PC-9 (cell line): ENCODE measurements at regions not wholly inside any gene's neighbourhood (a gene's known extent, or its start where the extent isn't known, plus 50 kb on each side); places are given as distances from the start of the nearest gene placed in this dataset.

ENCODE experiments used
- BruUV-seq: library from RNA; stranded (reverse); fragments of 400-500 nt; replicated peaks from 2 replicates; lab custom pipeline; 2021; lab: Mats Ljungman, UMichigan
- CTCF ChIA-PET: fragments of 300-600 bp; sonication (Branson Sonifier 250); formaldehyde crosslinking; loops from one replicate; lab custom pipeline; 2022; ENCODE audit warnings: antibody characterized with exemption; lab: Charles Lee
- POLR2A ChIA-PET: fragments of 300-600 bp; sonication (Branson Sonifier 250); formaldehyde crosslinking; loops from one replicate; lab custom pipeline; 2022; ENCODE audit warnings: antibody characterized with exemption; ENCODE audit not compliant: unreplicated experiment; lab: Charles Lee
- DNase-seq, 2 experiments: peaks; one replicate each; pipeline versions ENCODE4 v3.0.0 to v3.0.0-alpha.2; 2015 to 2022; ENCODE audit warnings: mixed read lengths in 1 of 2
- H2AFZ ChIP-seq: fragments of 200-600 bp; sonication (generic); 2 replicates; pipeline ENCODE4 v1.8.1; 2017; ENCODE audit warnings: antibody characterized with exemption
- H3F3A ChIP-seq: fragments of 200-600 bp; sonication (generic); 2 replicates; pipeline ENCODE4 v1.8.1; 2017; ENCODE audit warnings: antibody characterized with exemption, mild to moderate bottlenecking, low read depth; ENCODE audit not compliant: insufficient read depth
- H3K27ac ChIP-seq: fragments of 200-600 bp; sonication (generic); 2 replicates; pipeline ENCODE4 v1.6.1; 2016; ENCODE audit warnings: mixed run types
- H3K27me3 ChIP-seq: fragments of 200-600 bp; sonication (generic); 2 replicates; pipeline ENCODE4 v1.6.1; 2016; ENCODE audit warnings: low read depth, mixed run types; ENCODE audit not compliant: insufficient read depth
- H3K36me3 ChIP-seq: fragments of 200-600 bp; sonication (generic); 2 replicates; pipeline ENCODE4 v1.6.1; 2016; ENCODE audit warnings: low read depth, mixed run types
- H3K4me1 ChIP-seq: fragments of 200-600 bp; sonication (generic); replicated peaks from 2 replicates; pipeline ENCODE4 v1.6.1; 2016; ENCODE audit warnings: mixed run types; ENCODE audit not compliant: insufficient read depth
- H3K4me2 ChIP-seq: fragments of 200-600 bp; sonication (generic); 2 replicates; pipeline ENCODE4 v1.6.1; 2017; ENCODE audit warnings: mixed run types
- H3K4me3 ChIP-seq: fragments of 200-600 bp; sonication (generic); 2 replicates; pipeline ENCODE4 v1.6.1; 2016; ENCODE audit warnings: mixed run types
- H3K79me2 ChIP-seq: fragments of 200-600 bp; sonication (generic); 2 replicates; pipeline ENCODE4 v1.6.1; 2017; ENCODE audit warnings: low read depth, mixed run types
- H3K9me2 ChIP-seq: fragments of 200-600 bp; sonication (generic); 2 replicates; pipeline ENCODE4 v1.8.1; 2017; ENCODE audit warnings: mild to moderate bottlenecking; ENCODE audit not compliant: insufficient read depth
- H3K9me3 ChIP-seq: fragments of 200-600 bp; sonication (generic); 2 replicates; pipeline ENCODE4 v1.8.1; 2016; ENCODE audit warnings: low read depth; ENCODE audit not compliant: insufficient read depth
- H4K20me1 ChIP-seq: fragments of 200-600 bp; sonication (generic); 2 replicates; pipeline ENCODE4 v1.8.1; 2017; ENCODE audit not compliant: insufficient read depth
- EZH2 ChIP-seq: fragments of 200-600 bp; sonication (generic); IDR thresholded peaks from 2 replicates; pipeline ENCODE4 v1.8.0; 2017; ENCODE audit warnings: antibody characterized with exemption, low read depth
- intact Hi-C: fragments of 100-400 bp; cut with micrococcal nuclease; formaldehyde crosslinking; loops from one replicate; pipeline ENCODE4 v1.10.0; 2022; ENCODE audit not compliant: unreplicated experiment
- TF ChIP-seq, protein P1 (sequence below): fragments of 200-600 bp; sonication (generic); conservative IDR thresholded peaks from 2 replicates; pipeline ENCODE4 v1.6.1; 2017; ENCODE audit warnings: mixed run types, antibody characterized with exemption, mild to moderate bottlenecking, moderate library complexity

DNA sequence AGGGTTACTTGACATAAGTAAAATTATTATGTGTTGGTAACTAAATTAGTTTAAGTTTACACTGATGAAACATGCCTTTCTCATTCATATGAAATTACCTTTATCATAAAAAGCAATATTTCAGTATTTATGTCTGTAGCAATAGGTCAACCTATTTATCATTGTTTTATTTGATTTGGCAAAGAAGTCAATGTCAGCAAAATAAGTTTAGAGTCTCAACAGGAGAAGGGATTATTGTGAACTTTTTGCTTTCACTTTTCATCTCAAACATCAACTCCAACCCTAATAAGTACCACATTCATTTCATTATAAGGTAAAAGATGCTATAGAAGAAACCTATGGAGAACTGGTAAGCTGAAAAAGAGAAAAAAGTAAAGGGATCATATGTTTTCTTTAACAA, 1015.4 kb upstream of the ADGRL4 start:
- Histone ChIP-seq H4K20me1 (no peaks in the 10 kb centered on the region), H2AFZ (no peak overlapping the region), H3K27me3 (no peaks in the 10 kb centered on the region), H3K36me3 (no peaks in the 10 kb centered on the region), H3K4me1 (no peaks in the 10 kb centered on the region), H3K4me2 (no peak overlapping the region), H3F3A (no peaks in the 10 kb centered on the region), H3K9me2 (no peaks in the 10 kb centered on the region), H3K9me3 (no peaks in the 10 kb centered on the region), H3K4me3 (no peak overlapping the region), H3K79me2 (no peaks in the 10 kb centered on the region), H3K27ac (no peak overlapping the region)
- DNase-seq: no peak
- intact Hi-C loops: no loop called here
- BruUV-seq: no TSS peak
- TF ChIP-seq, protein P1, sequence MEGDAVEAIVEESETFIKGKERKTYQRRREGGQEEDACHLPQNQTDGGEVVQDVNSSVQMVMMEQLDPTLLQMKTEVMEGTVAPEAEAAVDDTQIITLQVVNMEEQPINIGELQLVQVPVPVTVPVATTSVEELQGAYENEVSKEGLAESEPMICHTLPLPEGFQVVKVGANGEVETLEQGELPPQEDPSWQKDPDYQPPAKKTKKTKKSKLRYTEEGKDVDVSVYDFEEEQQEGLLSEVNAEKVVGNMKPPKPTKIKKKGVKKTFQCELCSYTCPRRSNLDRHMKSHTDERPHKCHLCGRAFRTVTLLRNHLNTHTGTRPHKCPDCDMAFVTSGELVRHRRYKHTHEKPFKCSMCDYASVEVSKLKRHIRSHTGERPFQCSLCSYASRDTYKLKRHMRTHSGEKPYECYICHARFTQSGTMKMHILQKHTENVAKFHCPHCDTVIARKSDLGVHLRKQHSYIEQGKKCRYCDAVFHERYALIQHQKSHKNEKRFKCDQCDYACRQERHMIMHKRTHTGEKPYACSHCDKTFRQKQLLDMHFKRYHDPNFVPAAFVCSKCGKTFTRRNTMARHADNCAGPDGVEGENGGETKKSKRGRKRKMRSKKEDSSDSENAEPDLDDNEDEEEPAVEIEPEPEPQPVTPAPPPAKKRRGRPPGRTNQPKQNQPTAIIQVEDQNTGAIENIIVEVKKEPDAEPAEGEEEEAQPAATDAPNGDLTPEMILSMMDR: no peak
- no peak for TF ChIP-seq EZH2
- POLR2A ChIA-PET: no interaction called here
- CTCF ChIA-PET: no interaction called here

DNA sequence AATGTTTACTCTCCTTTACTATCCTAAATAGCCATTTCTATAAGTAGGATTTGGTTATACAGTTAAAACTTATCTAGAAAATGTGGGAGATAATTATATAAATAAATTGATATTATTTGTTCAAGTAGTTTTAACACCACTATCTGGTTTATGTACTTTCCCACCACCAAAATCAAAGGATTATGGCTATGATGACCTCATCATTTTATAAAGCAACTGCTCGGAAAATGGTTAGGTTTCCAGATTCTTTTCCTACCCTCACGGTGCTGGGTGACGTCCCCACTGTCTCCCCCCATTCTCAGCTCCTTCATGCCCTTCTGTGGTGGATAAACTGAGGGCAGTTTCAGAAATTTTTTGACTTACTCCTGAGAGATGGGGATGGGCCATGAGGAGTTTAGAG, 1011.8 kb upstream of the ADGRL4 start:
- Histone ChIP-seq H3K79me2 (no peaks in the 10 kb centered on the region), H3F3A (no peaks in the 10 kb centered on the region), H3K9me2 (no peaks in the 10 kb centered on the region), H3K4me3 (no peak overlapping the region), H3K27me3 (no peaks in the 10 kb centered on the region), H4K20me1 (no peaks in the 10 kb centered on the region), H3K4me1 (no peaks in the 10 kb centered on the region), H3K36me3 (no peaks in the 10 kb centered on the region), H3K27ac (no peak overlapping the region), H3K4me2 (peak overlapping the region; percentile 4; the same call in 1 of the 2 replicates), H3K9me3 (no peaks in the 10 kb centered on the region), H2AFZ (no peak overlapping the region)
- intact Hi-C loops: no loop called here
- ChIA-PET POLR2A (no interaction called here), CTCF (no interaction called here)
- no TSS peak for BruUV-seq
- DNase-seq: no peak
- no peak for TF ChIP-seq EZH2
- TF ChIP-seq, protein P1: no peak

DNA sequence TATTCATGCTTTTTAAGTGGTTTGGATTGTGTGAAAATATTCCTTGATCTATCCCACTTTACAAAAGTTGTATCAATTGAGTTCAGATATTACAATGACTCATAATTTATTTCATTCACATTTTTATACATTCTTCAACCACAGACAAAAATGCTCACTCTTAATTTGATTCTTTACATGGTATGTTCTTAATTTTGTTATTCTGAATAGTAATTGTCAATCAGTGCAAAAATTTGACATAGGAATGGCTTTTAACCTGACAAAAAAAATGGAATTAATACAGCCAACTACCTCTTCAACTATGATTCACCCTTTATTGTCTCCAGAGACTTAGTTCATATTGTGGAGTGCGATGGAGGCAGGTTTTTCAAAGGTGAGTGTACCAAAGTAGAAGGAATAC, 1002.4 kb upstream of the ADGRL4 start:
- Histone ChIP-seq H3K27me3 (no peaks in the 10 kb centered on the region), H3K9me3 (no peaks in the 10 kb centered on the region), H3K4me2 (no peak overlapping the region), H3K36me3 (no peaks in the 10 kb centered on the region), H3K9me2 (no peaks in the 10 kb centered on the region; the same call in none of the 2 replicates), H3F3A (no peaks in the 10 kb centered on the region; the same call in 1 of the 2 replicates), H4K20me1 (no peaks in the 10 kb centered on the region), H3K4me1 (no peaks in the 10 kb centered on the region), H3K4me3 (no peak overlapping the region), H3K27ac (no peak overlapping the region), H2AFZ (no peak overlapping the region), H3K79me2 (no peaks in the 10 kb centered on the region)
- DNase-seq: no peak
- no TSS peak for BruUV-seq
- intact Hi-C loops: no loop called here
- ChIA-PET CTCF (no interaction called here), POLR2A (no interaction called here)
- TF ChIP-seq EZH2: no peak
- TF ChIP-seq, protein P1: no peak
